ENCODE measurements at regions not wholly inside any gene's neighbourhood (a gene's known extent, or its start where the extent isn't known, plus 50 kb on each side); places are given as distances from the start of the nearest gene placed in this dataset.

DNA sequence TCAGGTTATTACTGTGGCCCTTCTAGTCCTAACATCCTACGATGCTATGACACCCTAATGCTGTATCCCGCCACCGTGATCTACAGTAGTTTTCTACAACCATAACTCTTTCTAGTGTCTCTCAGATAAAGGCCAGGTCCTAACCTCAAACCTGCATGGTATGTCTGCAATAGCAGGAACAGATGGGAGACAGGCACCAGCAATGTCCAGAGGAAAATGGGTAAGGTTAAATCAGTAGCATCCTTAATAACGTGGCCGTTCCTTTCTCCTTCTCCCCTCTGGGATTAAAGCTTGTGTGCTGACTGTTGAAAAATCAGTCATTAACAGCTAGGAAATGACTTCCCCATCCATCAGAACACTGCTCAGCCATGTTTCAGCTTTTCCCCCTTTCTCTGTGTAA, 321.9 kb upstream of the NPVF start:
- TF ChIP-seq, protein P1, sequence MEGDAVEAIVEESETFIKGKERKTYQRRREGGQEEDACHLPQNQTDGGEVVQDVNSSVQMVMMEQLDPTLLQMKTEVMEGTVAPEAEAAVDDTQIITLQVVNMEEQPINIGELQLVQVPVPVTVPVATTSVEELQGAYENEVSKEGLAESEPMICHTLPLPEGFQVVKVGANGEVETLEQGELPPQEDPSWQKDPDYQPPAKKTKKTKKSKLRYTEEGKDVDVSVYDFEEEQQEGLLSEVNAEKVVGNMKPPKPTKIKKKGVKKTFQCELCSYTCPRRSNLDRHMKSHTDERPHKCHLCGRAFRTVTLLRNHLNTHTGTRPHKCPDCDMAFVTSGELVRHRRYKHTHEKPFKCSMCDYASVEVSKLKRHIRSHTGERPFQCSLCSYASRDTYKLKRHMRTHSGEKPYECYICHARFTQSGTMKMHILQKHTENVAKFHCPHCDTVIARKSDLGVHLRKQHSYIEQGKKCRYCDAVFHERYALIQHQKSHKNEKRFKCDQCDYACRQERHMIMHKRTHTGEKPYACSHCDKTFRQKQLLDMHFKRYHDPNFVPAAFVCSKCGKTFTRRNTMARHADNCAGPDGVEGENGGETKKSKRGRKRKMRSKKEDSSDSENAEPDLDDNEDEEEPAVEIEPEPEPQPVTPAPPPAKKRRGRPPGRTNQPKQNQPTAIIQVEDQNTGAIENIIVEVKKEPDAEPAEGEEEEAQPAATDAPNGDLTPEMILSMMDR (IDR thresholded peaks at IDR 0.05) = no peak
- no peak for TF ChIP-seq EZH2 (IDR thresholded peaks at IDR 0.05; ENCODE audit: borderline replicate concordance, insufficient read depth, low read depth, low read length, poor library complexity, severe bottlenecking)
